GM23248 (cell line): ENCODE measurements at regions not wholly inside any gene's neighbourhood (a gene's known extent, or its start where the extent isn't known, plus 50 kb on each side); places are given as distances from the start of the nearest gene placed in this dataset.

Experiments
- DNase-seq: peaks from one replicate; pipeline ENCODE4 v3.0.0-alpha.2; 2015
- H2AFZ ChIP-seq: fragments of 200-600 bp; sonication (generic); 2 replicates; pipeline ENCODE4 v1.6.1; 2016; ENCODE audit warnings: antibody characterized with exemption
- H3F3A ChIP-seq: fragments of 200-600 bp; sonication (generic); 2 replicates; pipeline ENCODE4 v1.6.1; 2016; ENCODE audit warnings: mild to moderate bottlenecking, antibody characterized with exemption, mixed run types; ENCODE audit not compliant: insufficient read depth
- H3K27ac ChIP-seq: fragments of 200-600 bp; sonication (generic); 2 replicates; pipeline ENCODE4 v1.5.1; 2016; ENCODE audit warnings: mild to moderate bottlenecking
- H3K27me3 ChIP-seq: fragments of 200-600 bp; sonication (generic); replicated peaks from 2 replicates; pipeline ENCODE4 v1.6.1; 2016; ENCODE audit warnings: mild to moderate bottlenecking; ENCODE audit not compliant: insufficient read depth
- H3K36me3 ChIP-seq: fragments of 200-600 bp; sonication (generic); 2 replicates; pipeline ENCODE4 v1.6.1; 2016; ENCODE audit warnings: low read depth, mild to moderate bottlenecking
- H3K4me1 ChIP-seq: fragments of 200-600 bp; sonication (generic); 2 replicates; pipeline ENCODE4 v1.6.1; 2016; ENCODE audit warnings: mild to moderate bottlenecking; ENCODE audit not compliant: insufficient read depth
- H3K4me2 ChIP-seq: fragments of 200-600 bp; sonication (generic); one replicate; pipeline ENCODE4 v1.6.1; 2016; ENCODE audit warnings: mild to moderate bottlenecking; ENCODE audit not compliant: unreplicated experiment
- H3K4me3 ChIP-seq: fragments of 200-600 bp; sonication (generic); 2 replicates; pipeline ENCODE4 v1.5.1; 2016; ENCODE audit warnings: mild to moderate bottlenecking
- H3K79me2 ChIP-seq: fragments of 200-600 bp; sonication (generic); 2 replicates; pipeline ENCODE4 v1.6.1; 2016; ENCODE audit warnings: mild to moderate bottlenecking; ENCODE audit not compliant: insufficient read depth
- H3K9ac ChIP-seq: fragments of 200-600 bp; sonication (generic); 2 replicates; pipeline ENCODE4 v1.6.1; 2016; ENCODE audit warnings: mild to moderate bottlenecking
- H3K9me2 ChIP-seq: fragments of 200-600 bp; sonication (generic); 2 replicates; pipeline ENCODE4 v1.6.1; 2016; ENCODE audit warnings: mixed run types, mild to moderate bottlenecking, moderate library complexity; ENCODE audit not compliant: insufficient read depth
- H3K9me3 ChIP-seq: fragments of 200-600 bp; sonication (generic); one replicate; pipeline ENCODE4 v1.6.1; 2017; ENCODE audit warnings: low read depth
- H4K20me1 ChIP-seq: fragments of 200-600 bp; sonication (generic); 2 replicates; pipeline ENCODE4 v1.6.0; 2016; ENCODE audit not compliant: insufficient read depth
- EZH2 ChIP-seq: fragments of 200-600 bp; sonication (generic); IDR thresholded peaks from 2 replicates; pipeline ENCODE4 v1.6.1; 2018; ENCODE audit warnings: antibody characterized with exemption, mild to moderate bottlenecking; ENCODE audit not compliant: insufficient read depth, poor library complexity, severe bottlenecking
- EZH2phosphoT487 ChIP-seq: fragments of 200-600 bp; sonication (generic); IDR thresholded peaks from 2 replicates; pipeline ENCODE4 v1.6.1; 2018; ENCODE audit warnings: antibody characterized with exemption, moderate library complexity, mild to moderate bottlenecking, low read depth; ENCODE audit not compliant: insufficient read depth
- WGBS, 2 experiments: methylation state at CpG; one replicate each; pipeline ENCODE4 v1.1.6; 2015 to 2017; ENCODE audit warnings: low lambda C conversion rate in 2 of 2, low coverage in 1 of 2; ENCODE audit errors: missing lambda C conversion rate in 2 of 2; 5-methylcytosine and 5-hydroxymethylcytosine counted together
- in situ Hi-C: fragments of 300-500 bp; cut with MboI; formaldehyde crosslinking; loops from 2 replicates; pipeline ENCODE4 v1.15.0; 2020

DNA sequence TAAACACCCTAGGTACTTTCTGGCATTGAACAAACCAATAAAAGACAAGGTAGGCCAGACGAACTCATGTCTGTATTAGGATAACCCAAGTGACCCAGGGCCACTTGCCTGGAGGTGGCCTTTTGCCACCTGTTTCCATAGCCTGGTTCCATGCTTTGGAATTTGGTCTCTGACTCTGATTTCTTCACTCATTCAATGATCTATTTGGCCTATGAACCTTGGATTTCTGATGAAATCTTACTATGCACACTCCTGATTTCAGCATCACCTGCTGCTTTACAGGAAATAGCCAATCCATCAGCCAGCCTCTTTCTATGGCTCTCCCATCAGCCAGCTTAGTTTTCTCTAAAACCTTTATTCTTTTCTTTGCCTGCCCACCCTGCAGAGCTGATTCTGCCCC lies 142.8 kb upstream of the PSMD7 start:
- no peaks in the 10 kb centered on the region for H3K27me3 ChIP-seq
- H2AFZ ChIP-seq: no peak overlapping the region
- no peaks in the 10 kb centered on the region for H3F3A ChIP-seq
- no peaks in the 10 kb centered on the region for H3K36me3 ChIP-seq
- H3K4me1 ChIP-seq: no peaks in the 10 kb centered on the region
- no peak for TF ChIP-seq EZH2
- TF ChIP-seq EZH2phosphoT487: no peak
- no peak for DNase-seq
- H3K4me2 ChIP-seq: no peak overlapping the region
- no peak overlapping the region for H3K27ac ChIP-seq
- in situ Hi-C loops: no loop called here
- H3K9ac ChIP-seq: no peak overlapping the region
- H3K9me3 ChIP-seq: no peaks in the 10 kb centered on the region
- H4K20me1 ChIP-seq: no peaks in the 10 kb centered on the region
- 0 to 5% methylated on average over 1 of the region's 1 CpG for WGBS, 2 experiments
- no peaks in the 10 kb centered on the region for H3K79me2 ChIP-seq
- H3K9me2 ChIP-seq: no peaks in the 10 kb centered on the region
- H3K4me3 ChIP-seq: no peak overlapping the region

DNA sequence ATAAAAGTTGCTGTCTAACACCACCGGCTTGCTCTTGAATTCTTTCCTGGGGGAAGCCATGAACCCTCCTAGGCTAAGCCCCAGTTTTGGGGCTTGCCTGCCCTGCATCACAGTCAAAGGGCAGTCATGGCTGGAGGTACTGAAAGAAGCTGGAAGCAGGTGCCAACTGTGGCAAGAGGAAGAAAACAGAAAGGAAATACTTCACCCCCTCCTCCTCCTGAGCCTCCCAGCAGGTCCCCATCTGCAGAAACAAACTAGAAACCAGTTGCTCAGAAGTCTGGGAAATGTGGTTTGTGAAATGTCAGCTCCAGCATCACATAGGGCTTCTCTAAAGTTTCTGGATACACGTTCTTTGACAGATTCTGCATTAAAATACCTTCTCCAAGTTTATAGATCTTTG lies 150.0 kb upstream of the PSMD7 start:
- Histone ChIP-seq H3K4me3 (no peak overlapping the region), H3K4me1 (no peaks in the 10 kb centered on the region), H4K20me1 (no peaks in the 10 kb centered on the region), H3K9me3 (no peaks in the 10 kb centered on the region), H3K79me2 (no peaks in the 10 kb centered on the region), H3K9ac (no peak overlapping the region), H2AFZ (no peak overlapping the region), H3K27me3 (no peaks in the 10 kb centered on the region), H3K36me3 (no peaks in the 10 kb centered on the region), H3K4me2 (no peak overlapping the region), H3K9me2 (no peaks in the 10 kb centered on the region), H3F3A (no peaks in the 10 kb centered on the region), H3K27ac (no peak overlapping the region)
- TF ChIP-seq EZH2 (no peak), EZH2phosphoT487 (no peak)
- in situ Hi-C loops: no loop called here
- DNase-seq: no peak
- 21 to 23% methylated on average over 2 of the region's 2 CpGs for WGBS, 2 experiments

DNA sequence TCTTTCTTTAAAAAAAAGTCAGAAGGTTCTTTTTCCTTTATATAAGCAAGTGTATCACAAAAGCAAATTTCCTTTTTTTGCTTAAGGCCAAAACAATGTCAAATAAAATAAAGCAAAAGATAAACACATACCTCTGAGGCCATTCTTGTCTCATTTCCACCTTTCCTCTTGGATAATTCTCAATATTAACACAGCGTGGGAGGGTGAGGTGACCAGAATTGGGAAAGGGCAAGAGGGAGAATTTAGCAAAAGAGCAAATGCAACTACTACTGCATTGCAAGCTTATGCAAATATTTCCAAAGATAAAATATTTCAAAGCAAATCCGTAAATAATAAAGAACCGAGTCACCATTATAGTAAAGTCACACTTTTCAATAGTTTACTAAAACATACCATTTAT lies 153.4 kb upstream of the PSMD7 start:
- H3K4me1 ChIP-seq: no peaks in the 10 kb centered on the region
- no peak overlapping the region for H3K4me2 ChIP-seq
- H3K4me3 ChIP-seq: no peak overlapping the region
- WGBS, 2 experiments: 27 to 36% methylated on average over 3 of the region's 3 CpGs
- H3K36me3 ChIP-seq: no peaks in the 10 kb centered on the region
- H2AFZ ChIP-seq: no peak overlapping the region
- no peaks in the 10 kb centered on the region for H3F3A ChIP-seq
- H3K79me2 ChIP-seq: no peaks in the 10 kb centered on the region
- no peak for DNase-seq
- no peaks in the 10 kb centered on the region for H3K9me2 ChIP-seq
- H3K9ac ChIP-seq: no peak overlapping the region
- TF ChIP-seq EZH2phosphoT487 (no peak), EZH2 (no peak)
- no peaks in the 10 kb centered on the region for H4K20me1 ChIP-seq
- no peaks in the 10 kb centered on the region for H3K27me3 ChIP-seq
- in situ Hi-C loops: no loop called here
- H3K27ac ChIP-seq: no peak overlapping the region
- no peaks in the 10 kb centered on the region for H3K9me3 ChIP-seq

DNA sequence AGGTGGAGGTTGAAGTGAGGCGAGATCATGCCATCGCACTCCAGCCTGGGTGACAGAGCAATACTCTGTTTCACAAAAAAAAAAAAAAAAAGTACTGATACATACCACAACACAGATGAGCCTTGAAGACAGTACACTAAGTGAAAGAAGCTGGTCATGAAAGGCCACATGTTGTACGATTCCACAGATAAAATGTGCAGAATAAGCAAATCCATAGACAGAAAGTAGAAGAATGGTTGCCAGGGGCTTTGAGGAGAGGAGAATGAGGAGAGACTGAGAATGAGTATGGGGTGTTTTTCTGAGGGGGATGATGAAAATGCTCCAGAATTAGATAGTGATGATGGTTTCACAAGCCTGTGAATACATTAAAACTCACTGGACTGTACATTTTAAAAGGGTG lies 155.6 kb upstream of the PSMD7 start:
- WGBS, 2 experiments: 40 to 42% methylated on average over 3 of the region's 3 CpGs
- Histone ChIP-seq H3K9me2 (no peaks in the 10 kb centered on the region), H3K79me2 (no peaks in the 10 kb centered on the region), H3K27me3 (no peaks in the 10 kb centered on the region), H4K20me1 (no peaks in the 10 kb centered on the region), H3K9me3 (no peaks in the 10 kb centered on the region), H3F3A (no peaks in the 10 kb centered on the region), H2AFZ (no peak overlapping the region), H3K4me3 (no peak overlapping the region), H3K9ac (no peak overlapping the region), H3K27ac (no peak overlapping the region), H3K36me3 (no peaks in the 10 kb centered on the region), H3K4me1 (no peaks in the 10 kb centered on the region), H3K4me2 (no peak overlapping the region)
- DNase-seq: no peak
- no peak for TF ChIP-seq EZH2
- no peak for TF ChIP-seq EZH2phosphoT487
- in situ Hi-C loops: no loop called here

DNA sequence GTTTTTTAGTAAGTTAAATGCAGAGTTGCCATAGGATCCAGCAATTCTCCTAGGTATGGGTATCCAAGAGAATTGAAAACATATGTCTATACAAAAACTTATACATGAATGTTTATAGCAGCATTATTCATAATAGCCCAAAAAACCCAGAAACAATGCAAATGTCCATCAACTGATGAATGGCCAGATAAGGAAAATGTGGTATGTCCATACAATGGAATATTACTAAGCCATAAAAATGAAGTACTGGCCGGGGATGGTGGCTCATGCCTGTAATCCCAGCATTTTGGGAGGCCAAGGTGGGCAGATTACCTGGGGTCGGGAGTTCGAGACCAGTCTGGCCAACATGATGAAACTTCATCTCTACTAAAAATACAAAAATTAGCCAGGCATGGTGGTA lies 156.1 kb upstream of the PSMD7 start:
- no peak for DNase-seq
- 26 to 37% methylated on average over 3 of the region's 3 CpGs for WGBS, 2 experiments
- in situ Hi-C loops: no loop called here

More for the DNA sequence above, 156.1 kb upstream of the PSMD7 start:
- Histone ChIP-seq H3K79me2 (no peaks in the 10 kb centered on the region), H3K9me3 (no peaks in the 10 kb centered on the region), H3K36me3 (no peaks in the 10 kb centered on the region), H3K9me2 (no peaks in the 10 kb centered on the region), H3K27ac (no peak overlapping the region), H3K4me1 (no peaks in the 10 kb centered on the region), H4K20me1 (no peaks in the 10 kb centered on the region), H3K27me3 (no peaks in the 10 kb centered on the region), H3F3A (no peaks in the 10 kb centered on the region), H2AFZ (no peak overlapping the region), H3K4me3 (no peak overlapping the region), H3K9ac (no peak overlapping the region), H3K4me2 (no peak overlapping the region)
- TF ChIP-seq EZH2phosphoT487 (no peak), EZH2 (no peak)
